GM13977 (cell line): ENCODE measurements at regions not wholly inside any gene's neighbourhood (a gene's known extent, or its start where the extent isn't known, plus 50 kb on each side); places are given as distances from the start of the nearest gene placed in this dataset.
"Not testable (repeated sequence)": the region's sequence is repeated elsewhere in the genome, so short reads cannot be mapped to it uniquely, and the experiment has no call there.

Experiments used
- DNase-seq: peaks from one replicate; pipeline ENCODE4 v3.0.0; 2012; ENCODE audit warnings: low spot score
- CTCF ChIP-seq: IDR thresholded peaks from 2 replicates; pipeline ENCODE4 v1.5.1; 2012; ENCODE audit warnings: mild to moderate bottlenecking, control low read depth; ENCODE audit not compliant: insufficient read depth; ENCODE audit errors: extremely low read depth, missing control alignments
- in situ Hi-C: fragments of 300-500 bp; cut with MboI; formaldehyde crosslinking; loops from one replicate; pipeline ENCODE4 v1.12.0; 2022; ENCODE audit warnings: low sequenced_read_pairs, low pct_unique_long_range_greater_than_20kb, mixed read lengths, inconsistent platforms; ENCODE audit not compliant: unreplicated experiment

DNA sequence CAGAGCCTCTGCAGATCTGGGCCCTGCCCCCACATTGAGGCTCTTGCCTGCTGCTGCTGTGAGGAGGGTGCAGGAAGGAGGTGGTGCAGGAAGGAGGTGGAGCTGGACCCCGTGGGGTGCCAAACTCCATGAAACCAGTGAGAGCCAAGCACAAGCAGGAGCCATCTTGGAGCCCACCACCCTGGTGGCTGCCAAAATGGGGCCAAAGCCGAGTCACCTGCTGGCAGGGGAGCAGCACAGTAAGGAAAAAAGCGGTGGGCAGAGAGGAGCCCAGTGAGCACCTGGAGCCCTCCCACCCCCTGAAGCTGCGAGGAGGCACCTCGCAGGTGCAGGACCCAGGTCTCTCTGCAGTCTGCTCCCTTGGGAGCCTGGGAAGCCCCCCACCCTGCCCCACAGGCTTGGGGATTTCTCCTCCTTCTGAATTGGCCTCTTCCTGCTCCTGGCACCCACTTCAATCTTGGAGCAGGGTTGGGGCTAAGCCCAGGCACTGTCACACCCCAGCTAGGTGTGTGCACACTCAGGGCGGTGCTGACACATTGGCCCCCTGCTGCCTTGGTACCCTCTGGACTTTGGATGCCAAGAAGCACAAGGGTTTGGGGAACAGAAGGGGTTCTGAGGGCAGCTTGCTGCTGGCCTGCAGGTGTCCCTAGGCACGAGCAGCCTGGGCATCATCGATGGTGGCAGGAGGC lies 245.4 kb upstream of the LRRTM4 start:
- no peak for TF ChIP-seq CTCF
- no peak for DNase-seq
- in situ Hi-C loops: no loop called here

- no peak for TF ChIP-seq CTCF
- DNase-seq: no peak
- in situ Hi-C loops: no loop called here
These were observed 246.3 kb upstream of the LRRTM4 start for GRCh38 chr2:77768508-77768907.

DNA sequence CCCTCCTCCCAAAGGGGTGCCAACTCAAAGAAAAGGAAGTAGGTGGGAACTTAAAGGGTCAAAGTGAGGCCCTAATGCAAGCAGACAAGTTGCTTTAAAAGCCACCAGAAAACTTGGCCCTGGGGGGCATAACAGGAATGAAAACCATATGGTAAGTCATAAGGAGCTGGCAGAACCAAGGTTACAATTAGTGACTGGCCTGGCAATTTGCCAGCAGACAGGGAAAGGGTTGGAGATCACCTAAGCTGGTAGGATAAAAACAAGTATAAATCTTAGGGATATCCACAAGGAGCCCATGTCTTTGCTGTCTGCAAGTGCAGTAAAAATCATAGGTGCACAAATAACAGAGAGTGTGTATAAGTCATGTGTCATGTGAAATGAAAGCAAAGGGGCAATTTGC lies 256.7 kb upstream of the LRRTM4 start:
- DNase-seq: no peak
- TF ChIP-seq CTCF: no peak
- in situ Hi-C loops: no loop called here

GRCh38 chr2:77793500-77793899 lies 271.3 kb upstream of the LRRTM4 start:
- DNase-seq, in situ Hi-C loops: not testable (repeated sequence)

DNA sequence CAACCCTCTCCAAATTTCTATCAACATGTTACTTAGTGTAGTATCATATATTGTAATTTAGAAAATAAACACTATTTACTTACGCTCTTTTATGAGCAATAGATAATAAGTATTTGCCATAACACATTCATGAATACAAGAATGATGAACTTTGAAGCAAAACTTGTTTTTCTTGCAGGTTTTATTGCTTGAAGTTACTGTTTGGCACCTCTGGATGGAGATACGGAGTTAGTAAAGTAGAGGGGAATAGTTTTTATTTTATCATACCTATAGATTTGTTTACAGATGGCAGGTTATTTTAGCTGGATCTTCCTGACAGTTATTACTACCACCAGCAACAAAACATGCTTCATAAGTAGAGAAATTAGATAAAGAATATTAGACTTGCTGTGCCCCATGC lies 274.2 kb upstream of the LRRTM4 start:
- no peak for TF ChIP-seq CTCF
- no peak for DNase-seq
- in situ Hi-C loops: no loop called here

DNA sequence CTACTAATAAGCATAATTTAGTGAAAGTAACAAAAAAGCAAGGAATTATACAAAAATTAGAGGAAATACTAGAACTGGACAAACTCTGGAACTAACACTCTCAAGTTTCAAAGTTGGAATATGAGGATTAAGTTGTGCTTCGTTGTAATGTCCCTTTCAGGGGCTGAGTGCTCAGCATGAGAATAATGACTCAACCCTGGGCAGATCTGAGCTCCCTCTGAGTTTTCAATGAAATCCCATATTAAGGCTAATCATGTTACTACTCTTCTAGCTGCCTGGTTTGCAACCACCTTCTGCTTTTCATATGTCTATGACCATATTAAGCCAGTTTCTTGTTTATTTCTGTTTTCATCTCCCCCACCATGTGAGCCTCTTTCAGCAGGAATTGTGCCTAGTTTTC lies 274.9 kb upstream of the LRRTM4 start:
- in situ Hi-C loops: no loop called here
- no peak for TF ChIP-seq CTCF
- no peak for DNase-seq

DNA sequence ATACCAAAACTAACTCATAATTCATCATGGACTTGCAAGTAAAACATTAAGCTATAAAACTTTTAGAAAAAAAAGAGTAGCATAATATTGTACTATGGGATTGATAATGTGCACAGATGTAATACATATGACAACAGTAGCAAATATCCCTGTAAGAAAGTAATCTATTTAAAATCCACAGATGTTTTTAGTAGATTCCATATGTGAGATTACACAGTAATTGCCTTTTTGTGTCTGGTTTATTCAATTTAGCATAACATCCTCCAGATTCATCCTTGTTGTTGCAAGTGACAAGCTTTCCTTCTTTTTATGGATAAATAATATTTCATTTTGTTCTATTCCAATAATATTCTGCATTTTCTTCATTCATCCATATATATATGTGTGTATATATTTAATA lies 278.2 kb upstream of the LRRTM4 start:
- in situ Hi-C loops: no loop called here
- TF ChIP-seq CTCF: no peak
- DNase-seq: no peak
